HepG2 (cell line): ENCODE measurements at regions not wholly inside any gene's neighbourhood (a gene's known extent, or its start where the extent isn't known, plus 50 kb on each side); places are given as distances from the start of the nearest gene placed in this dataset.

Experiments
- BRCA1 ChIP-seq: sonication (generic); formaldehyde crosslinking; IDR thresholded peaks from 2 replicates; pipeline ENCODE4 v1.4.0; 2020; ENCODE audit warnings: missing genetic modification reagents
- ZBTB40 ChIP-seq, 2 experiments: fragments of 450-650 bp in 1 of 2; sonication (generic) in 1 of 2; formaldehyde crosslinking in 1 of 2; IDR thresholded peaks; 2 replicates each; pipeline versions ENCODE4 v1.6.1 to v1.8.0; 2016 to 2022; ENCODE audit warnings: antibody characterized with exemption in 1 of 2, mild to moderate bottlenecking in 1 of 2, missing genetic modification reagents in 1 of 2

- TF ChIP-seq BRCA1 (no peak), ZBTB40 (IDR thresholded peaks at IDR 0.05) (no peak), ZBTB40 (CRISPR knock-in tag; IDR thresholded peaks at IDR 0.05) (no peak)
Measured at GRCh38 chr2:58834404-58834803, 593.3 kb upstream of the FANCL start.
